CD4-positive, alpha-beta memory T cell (primary cell): ENCODE measurements at regions not wholly inside any gene's neighbourhood (a gene's known extent, or its start where the extent isn't known, plus 50 kb on each side); places are given as distances from the start of the nearest gene placed in this dataset.

Experiments
- CTCF ChIA-PET: fragments of 350-600 bp; sonication (Branson Sonifier 250); formaldehyde crosslinking; loops from one replicate; lab custom pipeline; 2021; ENCODE audit warnings: inconsistent platforms; ENCODE audit not compliant: partially characterized antibody; lab: Charles Lee
- POLR2A ChIA-PET: fragments of 350-600 bp; sonication (Branson Sonifier 250); formaldehyde crosslinking; loops from one replicate; lab custom pipeline; 2021; ENCODE audit not compliant: partially characterized antibody; lab: Charles Lee
- DNase-seq, 5 donors: peaks; one replicate each; pipeline versions ENCODE4 v3.0.0 to v3.0.0-alpha.2; 2020 to 2022; ENCODE audit warnings: mixed read lengths in 1 of 5
- H3K27ac ChIP-seq: one replicate; pipeline ENCODE4 v1.7.0; 2013; ENCODE audit warnings: low read depth, low read length
- H3K27me3 ChIP-seq: 2 replicates; pipeline ENCODE4 v1.7.0; 2013; ENCODE audit warnings: mild to moderate bottlenecking, low read length, moderate library complexity; ENCODE audit not compliant: insufficient read depth
- H3K36me3 ChIP-seq: 2 replicates; pipeline ENCODE4 v1.7.0; 2013; ENCODE audit warnings: mild to moderate bottlenecking, low read length, moderate library complexity; ENCODE audit not compliant: insufficient read depth
- H3K4me1 ChIP-seq: 2 replicates; pipeline ENCODE4 v1.7.0; 2013; ENCODE audit warnings: mild to moderate bottlenecking, low read length, moderate library complexity; ENCODE audit not compliant: insufficient read depth
- H3K4me3 ChIP-seq, 2 donors: one replicate each; pipeline ENCODE4 v1.7.0; 2013; ENCODE audit warnings: low read length in 2 of 2, mild to moderate bottlenecking in 1 of 2
- H3K9me3 ChIP-seq, 2 donors: one replicate each; pipeline ENCODE4 v1.7.0; 2013; ENCODE audit warnings: low read length in 2 of 2, control low read depth in 1 of 2; ENCODE audit not compliant: control insufficient read depth in 1 of 2
- H3K27ac Mint-ChIP-seq, 7 donors: one replicate each; pipeline ENCODE4 v1.8.0; 2020 to 2021; ENCODE audit warnings: mixed read lengths in 7 of 7, mild to moderate bottlenecking in 6 of 7, inconsistent platforms in 3 of 7, moderate library complexity in 3 of 7
- H3K27me3 Mint-ChIP-seq, 2 donors: one replicate each; pipeline ENCODE4 v1.8.0; 2020 to 2021; ENCODE audit warnings: mixed read lengths in 2 of 2
- H3K36me3 Mint-ChIP-seq, 2 donors: one replicate each; pipeline ENCODE4 v1.8.0; 2020 to 2021; ENCODE audit warnings: mixed read lengths in 2 of 2, inconsistent platforms in 1 of 2, mild to moderate bottlenecking in 1 of 2
- H3K4me1 Mint-ChIP-seq, 4 donors: one replicate each; pipeline ENCODE4 v1.8.0; 2020 to 2021; ENCODE audit warnings: mixed read lengths in 4 of 4, mild to moderate bottlenecking in 1 of 4
- H3K4me3 Mint-ChIP-seq, 8 donors: one replicate each; pipeline ENCODE4 v1.8.0; 2020 to 2021; ENCODE audit warnings: mixed read lengths in 8 of 8, mild to moderate bottlenecking in 7 of 8, moderate library complexity in 6 of 8, inconsistent platforms in 3 of 8
- H3K9me3 Mint-ChIP-seq, 8 donors: one replicate each; pipeline ENCODE4 v1.8.0; 2020 to 2021; ENCODE audit warnings: mixed read lengths in 8 of 8, mild to moderate bottlenecking in 5 of 8, inconsistent platforms in 3 of 8, moderate library complexity in 1 of 8
- intact Hi-C: fragments of 100-400 bp; cut with micrococcal nuclease; formaldehyde crosslinking; loops from one replicate; pipeline ENCODE4 v1.15.1; 2023

DNA sequence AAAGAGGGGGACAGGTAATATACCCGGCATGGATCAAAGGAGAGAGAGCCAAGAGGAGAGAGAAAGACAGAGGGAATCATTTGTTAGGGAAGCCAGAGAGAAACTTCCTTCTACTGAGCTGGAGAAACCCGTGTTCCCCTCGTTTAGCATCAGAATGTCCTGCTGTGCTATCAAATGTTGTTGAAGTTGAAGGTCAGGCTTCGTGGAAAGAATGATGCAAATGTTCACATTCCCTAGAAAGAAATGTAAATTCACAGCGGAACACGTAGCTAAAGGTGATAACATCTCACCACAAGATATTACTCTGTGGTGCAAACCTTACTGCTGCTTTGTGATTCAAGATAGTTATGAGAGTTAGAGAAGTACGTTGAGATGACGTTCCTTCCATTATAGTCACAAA lies 258.1 kb downstream of the LNPK start:
- H3K4me3 ChIP-seq: no peak overlapping the region
- intact Hi-C loops: no loop called here
- no peak overlapping the region for H3K27ac ChIP-seq
- no peaks in the 10 kb centered on the region for H3K36me3 ChIP-seq
- no peak overlapping the region for H3K4me3 Mint-ChIP-seq
- H3K36me3 Mint-ChIP-seq: no peaks in the 10 kb centered on the region
- DNase-seq: no peak
- peaks cover 2 to 8% of the 10 kb centered on the region in 2 donors for H3K27me3 Mint-ChIP-seq
- H3K27ac Mint-ChIP-seq: no peak overlapping the region
- no peaks in the 10 kb centered on the region for H3K4me1 Mint-ChIP-seq
- no peaks in the 10 kb centered on the region for H3K27me3 ChIP-seq
- ChIA-PET POLR2A (no interaction called here), CTCF (no interaction called here)
- no peaks in the 10 kb centered on the region for H3K4me1 ChIP-seq
- H3K9me3 Mint-ChIP-seq: no peaks in the 10 kb centered on the region
- no peaks in the 10 kb centered on the region for H3K9me3 ChIP-seq

DNA sequence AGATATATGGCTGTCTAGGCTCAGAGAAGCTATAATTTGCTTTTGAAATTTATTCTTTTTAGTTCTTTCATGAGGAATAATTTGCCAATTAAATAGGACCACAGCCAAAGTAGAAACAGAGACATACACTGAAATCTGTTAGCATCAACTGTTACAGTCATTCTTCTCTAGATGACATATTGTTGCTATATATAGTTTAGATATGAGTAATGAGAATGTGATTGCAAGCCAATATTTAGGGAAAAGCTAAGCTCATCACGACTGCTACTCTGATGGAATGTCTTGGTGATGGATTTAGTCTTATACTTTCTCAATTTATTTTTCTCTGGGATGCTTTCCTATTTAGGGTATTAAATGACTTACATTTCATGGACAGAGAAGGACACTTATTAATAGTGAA lies 259.1 kb downstream of the LNPK start:
- Histone ChIP-seq H3K9me3 (no peaks in the 10 kb centered on the region), H3K4me3 (no peak overlapping the region), H3K27ac (no peak overlapping the region), H3K27me3 (no peaks in the 10 kb centered on the region), H3K36me3 (no peaks in the 10 kb centered on the region), H3K4me1 (no peaks in the 10 kb centered on the region)
- Mint-ChIP-seq H3K27ac (no peak overlapping the region), H3K4me3 (no peak overlapping the region), H3K9me3 (no peaks in the 10 kb centered on the region), H3K4me1 (no peaks in the 10 kb centered on the region), H3K36me3 (no peaks in the 10 kb centered on the region), H3K27me3 (peaks cover 2 to 8% of the 10 kb centered on the region in 2 donors)
- no peak for DNase-seq
- intact Hi-C loops: no loop called here
- CTCF ChIA-PET: no interaction called here
- POLR2A ChIA-PET: no interaction called here

- Mint-ChIP-seq H3K9me3 (no peaks in the 10 kb centered on the region), H3K4me3 (no peak overlapping the region), H3K36me3 (no peaks in the 10 kb centered on the region), H3K4me1 (no peaks in the 10 kb centered on the region), H3K27ac (no peak overlapping the region), H3K27me3 (peaks cover 3 to 10% of the 10 kb centered on the region in 2 donors)
- H3K9me3 ChIP-seq: no peaks in the 10 kb centered on the region
- no peak for DNase-seq
- intact Hi-C loops: no loop called here
- no peak overlapping the region for H3K4me3 ChIP-seq
- ChIA-PET POLR2A (no interaction called here), CTCF (no interaction called here)
- no peaks in the 10 kb centered on the region for H3K4me1 ChIP-seq
- H3K36me3 ChIP-seq: no peaks in the 10 kb centered on the region
- H3K27ac ChIP-seq: no peak overlapping the region
- no peaks in the 10 kb centered on the region for H3K27me3 ChIP-seq
These were observed 259.7 kb downstream of the LNPK start for GRCh38 chr2:175742367-175742766.

GRCh38 chr2:175741164-175741563 lies 260.9 kb downstream of the LNPK start:
- intact Hi-C loops: no loop called here
- Mint-ChIP-seq H3K9me3 (no peaks in the 10 kb centered on the region), H3K4me1 (no peaks in the 10 kb centered on the region), H3K27ac (no peak overlapping the region), H3K36me3 (no peaks in the 10 kb centered on the region), H3K27me3 (peaks cover 4 to 9% of the 10 kb centered on the region in 2 donors), H3K4me3 (no peak overlapping the region)
- DNase-seq: no peak
- H3K4me1 ChIP-seq: no peaks in the 10 kb centered on the region
- CTCF ChIA-PET: no interaction called here
- H3K27ac ChIP-seq: no peak overlapping the region
- H3K36me3 ChIP-seq: no peaks in the 10 kb centered on the region
- no peaks in the 10 kb centered on the region for H3K9me3 ChIP-seq
- POLR2A ChIA-PET: no interaction called here
- no peaks in the 10 kb centered on the region for H3K27me3 ChIP-seq
- no peak overlapping the region for H3K4me3 ChIP-seq

DNA sequence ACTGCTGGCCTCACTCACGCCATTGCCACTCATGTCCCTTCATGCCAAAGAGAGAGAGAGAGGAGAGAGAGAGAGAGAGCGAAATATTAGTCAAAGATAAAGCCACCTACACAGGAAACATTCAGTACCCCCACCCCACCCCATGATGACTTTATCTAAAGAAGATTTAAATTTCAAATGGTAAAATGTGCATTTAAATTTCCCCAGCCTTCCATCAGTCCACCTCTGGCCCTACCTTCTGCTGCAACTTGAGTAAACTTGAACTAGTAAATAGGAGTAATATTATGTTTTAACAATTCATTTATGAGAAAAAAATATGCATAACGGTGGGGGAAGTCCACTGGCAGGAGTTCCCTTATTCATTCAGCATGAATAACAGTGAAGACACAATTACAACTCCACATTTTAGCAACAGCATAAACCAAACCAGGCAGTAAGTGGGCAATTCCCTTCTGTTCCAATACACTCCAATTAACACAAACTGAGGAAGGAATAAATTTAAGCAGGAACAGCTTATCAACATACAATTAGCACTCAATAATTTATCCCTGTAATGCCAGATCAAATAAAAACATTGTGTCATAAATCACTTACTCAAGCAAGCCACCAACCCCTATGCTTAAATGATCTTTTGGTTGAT lies 264.2 kb downstream of the LNPK start:
- intact Hi-C loops: no loop called here
- Mint-ChIP-seq H3K36me3 (no peaks in the 10 kb centered on the region), H3K27me3 (peaks cover 1 to 3% of the 10 kb centered on the region in 2 donors), H3K9me3 (no peaks in the 10 kb centered on the region), H3K4me3 (no peak overlapping the region), H3K4me1 (no peaks in the 10 kb centered on the region), H3K27ac (no peak overlapping the region)
- DNase-seq: no peak
- Histone ChIP-seq H3K27me3 (no peaks in the 10 kb centered on the region), H3K36me3 (no peaks in the 10 kb centered on the region), H3K27ac (no peak overlapping the region), H3K4me3 (no peak overlapping the region), H3K4me1 (no peaks in the 10 kb centered on the region), H3K9me3 (no peaks in the 10 kb centered on the region)
- CTCF ChIA-PET: no interaction called here
- POLR2A ChIA-PET: no interaction called here

GRCh38 chr2:175734686-175735085 lies 267.4 kb downstream of the LNPK start:
- CTCF ChIA-PET: no interaction called here
- H3K27ac ChIP-seq: no peak overlapping the region
- Mint-ChIP-seq H3K9me3 (no peaks in the 10 kb centered on the region), H3K4me1 (no peaks in the 10 kb centered on the region), H3K36me3 (no peaks in the 10 kb centered on the region), H3K27me3 (peaks cover 3 to 4% of the 10 kb centered on the region in 2 donors), H3K27ac (no peak overlapping the region), H3K4me3 (no peak overlapping the region)
- intact Hi-C loops: no loop called here
- DNase-seq: no peak
- H3K27me3 ChIP-seq: no peaks in the 10 kb centered on the region
- POLR2A ChIA-PET: no interaction called here
- H3K4me3 ChIP-seq: no peak overlapping the region
- H3K4me1 ChIP-seq: no peaks in the 10 kb centered on the region
- no peaks in the 10 kb centered on the region for H3K9me3 ChIP-seq
- no peaks in the 10 kb centered on the region for H3K36me3 ChIP-seq

- ChIA-PET POLR2A (no interaction called here), CTCF (no interaction called here)
- intact Hi-C loops: no loop called here
- peaks cover 3 to 4% of the 10 kb centered on the region in 2 donors for H3K27me3 Mint-ChIP-seq
- H3K4me1 ChIP-seq: no peaks in the 10 kb centered on the region
- H3K27ac Mint-ChIP-seq: no peak overlapping the region
- H3K9me3 Mint-ChIP-seq: no peaks in the 10 kb centered on the region
- H3K4me3 ChIP-seq: no peak overlapping the region
- no peaks in the 10 kb centered on the region for H3K36me3 ChIP-seq
- H3K4me3 Mint-ChIP-seq: no peak overlapping the region
- H3K27ac ChIP-seq: no peak overlapping the region
- DNase-seq: no peak
- H3K27me3 ChIP-seq: no peaks in the 10 kb centered on the region
- no peaks in the 10 kb centered on the region for H3K36me3 Mint-ChIP-seq
- no peaks in the 10 kb centered on the region for H3K4me1 Mint-ChIP-seq
- no peaks in the 10 kb centered on the region for H3K9me3 ChIP-seq
These were observed 269.5 kb downstream of the LNPK start for GRCh38 chr2:175732531-175732930.

DNA sequence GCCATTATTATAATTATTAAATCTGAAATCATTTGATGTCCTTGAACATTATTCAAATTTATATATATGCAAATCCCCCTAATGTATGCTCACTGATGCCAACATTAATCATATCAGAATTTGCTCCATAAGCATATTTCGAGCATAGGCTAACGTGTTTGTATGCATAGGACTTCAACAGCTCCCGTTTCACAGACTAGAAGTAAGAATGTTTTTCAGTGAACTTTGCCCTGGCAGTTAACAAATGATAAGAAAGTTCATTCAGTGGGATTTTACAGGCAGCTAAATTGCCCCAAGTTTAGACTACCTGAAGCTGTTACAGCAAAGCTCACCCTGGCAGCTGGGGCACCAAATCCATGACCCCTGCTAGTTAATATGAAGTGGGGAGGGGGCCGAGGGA lies 272.0 kb downstream of the LNPK start:
- no peaks in the 10 kb centered on the region for H3K27me3 ChIP-seq
- no peak overlapping the region for H3K27ac Mint-ChIP-seq
- DNase-seq: no peak
- H3K9me3 ChIP-seq: no peaks in the 10 kb centered on the region
- no peaks in the 10 kb centered on the region for H3K4me1 ChIP-seq
- ChIA-PET CTCF (no interaction called here), POLR2A (no interaction called here)
- no peaks in the 10 kb centered on the region for H3K36me3 ChIP-seq
- intact Hi-C loops: no loop called here
- H3K4me1 Mint-ChIP-seq: no peaks in the 10 kb centered on the region
- peaks cover 0 to 4% (median 0%) of the 10 kb centered on the region in 8 donors for H3K9me3 Mint-ChIP-seq
- no peaks in the 10 kb centered on the region for H3K36me3 Mint-ChIP-seq
- no peak overlapping the region for H3K27ac ChIP-seq
- H3K4me3 ChIP-seq: no peak overlapping the region
- H3K27me3 Mint-ChIP-seq: peaks cover 0 to 2% of the 10 kb centered on the region in 2 donors
- no peak overlapping the region for H3K4me3 Mint-ChIP-seq
